ENCODE measurements at regions not wholly inside any gene's neighbourhood (a gene's known extent, or its start where the extent isn't known, plus 50 kb on each side); places are given as distances from the start of the nearest gene placed in this dataset.

DNA sequence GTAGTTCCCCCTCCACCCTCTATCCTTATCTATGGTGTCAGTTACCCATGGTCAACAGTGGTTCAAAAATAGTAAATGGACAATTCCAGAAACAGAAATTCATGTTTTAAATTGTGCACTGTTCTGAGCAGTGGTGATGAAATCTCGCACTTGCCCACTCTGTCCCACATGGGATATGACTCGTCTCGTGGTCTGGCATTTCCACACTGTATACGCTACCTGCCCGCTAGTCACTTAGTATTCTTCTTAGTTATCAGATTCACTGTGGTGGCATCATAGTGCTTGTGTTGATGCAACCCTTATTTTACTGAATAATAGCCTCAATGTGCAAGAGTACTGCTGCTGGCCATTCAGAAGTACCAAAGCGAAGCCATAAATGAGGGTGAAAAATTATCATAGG lies 507.0 kb downstream of the SNAPC1 start:
- Histone ChIP-seq H3K27me3 (ENCODE audit: control insufficient read depth in 1 of 2, insufficient read depth in 2 of 2, low read length in 1 of 2) (no peaks in the 10 kb centered on the region), H3K4me3 (ENCODE audit: low read length in 2 of 2) (no peak overlapping the region), H3K4me1 (ENCODE audit: control insufficient read depth in 1 of 2, insufficient read depth in 2 of 2, low read length in 2 of 2) (no peaks in the 10 kb centered on the region), H3K27ac (ENCODE audit: low read depth in 1 of 2, low read length in 2 of 2) (no peak overlapping the region), H3K36me3 (ENCODE audit: control insufficient read depth in 1 of 2, insufficient read depth in 2 of 2, low read length in 1 of 2) (no peaks in the 10 kb centered on the region), H3K9me3 (ENCODE audit: control insufficient read depth, low read length) (no peaks in the 10 kb centered on the region)
- DNase-seq (no peak), ATAC-seq (ENCODE audit: low FRiP score) (no peak)
- WGBS, 2 donors: 82 to 83% methylated on average over 6 of the region's 6 CpGs
- intact Hi-C loops (cut with DNase I): no loop called here

DNA sequence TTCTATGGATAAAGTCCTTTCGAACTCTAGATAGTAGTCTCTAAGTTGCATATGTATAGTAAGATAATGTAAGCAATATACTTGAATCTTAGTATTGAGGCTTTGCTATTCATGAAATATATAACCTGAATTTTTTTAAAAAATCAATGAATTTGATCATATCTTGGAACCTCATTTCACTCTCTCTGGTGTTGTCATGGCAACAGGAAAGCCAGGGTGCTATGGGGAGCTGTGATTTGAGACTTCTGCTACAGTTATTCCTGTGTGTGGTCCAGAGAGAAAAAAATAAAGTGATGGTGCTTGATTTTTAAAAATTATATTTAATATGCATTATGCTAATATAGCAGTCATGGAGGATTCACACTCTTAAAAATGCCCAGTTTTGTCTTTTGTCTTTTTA lies 508.0 kb downstream of the SNAPC1 start:
- no peak overlapping the region for H3K27ac ChIP-seq (ENCODE audit: low read depth in 1 of 2, low read length in 2 of 2)
- no peaks in the 10 kb centered on the region for H3K27me3 ChIP-seq (ENCODE audit: control insufficient read depth in 1 of 2, insufficient read depth in 2 of 2, low read length in 1 of 2)
- no peaks in the 10 kb centered on the region for H3K36me3 ChIP-seq (ENCODE audit: control insufficient read depth in 1 of 2, insufficient read depth in 2 of 2, low read length in 1 of 2)
- no peak for ATAC-seq (ENCODE audit: low FRiP score)
- no peak overlapping the region for H3K4me3 ChIP-seq (ENCODE audit: low read length in 2 of 2)
- H3K4me1 ChIP-seq (ENCODE audit: control insufficient read depth in 1 of 2, insufficient read depth in 2 of 2, low read length in 2 of 2): no peaks in the 10 kb centered on the region
- DNase-seq: no peak
- 85 to 86% methylated on average over 1 of the region's 1 CpG for WGBS, 2 donors
- no peaks in the 10 kb centered on the region for H3K9me3 ChIP-seq (ENCODE audit: control insufficient read depth, low read length)
- intact Hi-C loops (cut with DNase I): no loop called here

DNA sequence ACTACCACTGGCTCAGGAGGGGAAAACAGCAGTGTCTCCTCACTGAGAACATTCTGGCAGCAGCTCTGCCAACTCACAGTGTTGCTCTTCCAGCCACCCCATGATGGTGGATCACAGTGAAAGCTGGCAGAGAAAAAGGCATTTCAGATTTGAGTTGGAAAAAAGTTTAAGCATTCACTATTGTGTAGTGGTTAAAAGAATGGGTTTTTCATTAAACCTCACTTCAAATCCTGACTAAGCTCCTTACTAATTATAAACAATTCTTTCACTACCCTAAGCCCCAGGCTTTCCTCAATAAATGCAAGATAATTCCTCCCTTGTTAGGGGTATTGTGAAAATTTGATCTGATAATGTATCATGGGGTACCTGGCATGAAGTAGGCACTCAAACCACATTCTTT lies 518.1 kb downstream of the SNAPC1 start:
- no peaks in the 10 kb centered on the region for H3K36me3 ChIP-seq (ENCODE audit: control insufficient read depth in 1 of 2, insufficient read depth in 2 of 2, low read length in 1 of 2)
- intact Hi-C loops (cut with DNase I): no loop called here
- ATAC-seq (ENCODE audit: low FRiP score): no peak
- no peak overlapping the region for H3K27ac ChIP-seq (ENCODE audit: low read depth in 1 of 2, low read length in 2 of 2)
- H3K9me3 ChIP-seq (ENCODE audit: control insufficient read depth, low read length): no peaks in the 10 kb centered on the region
- no peaks in the 10 kb centered on the region for H3K4me1 ChIP-seq (ENCODE audit: control insufficient read depth in 1 of 2, insufficient read depth in 2 of 2, low read length in 2 of 2)
- no peak overlapping the region for H3K4me3 ChIP-seq (ENCODE audit: low read length in 2 of 2)
- H3K27me3 ChIP-seq (ENCODE audit: control insufficient read depth in 1 of 2, insufficient read depth in 2 of 2, low read length in 1 of 2): no peaks in the 10 kb centered on the region
- DNase-seq: no peak

DNA sequence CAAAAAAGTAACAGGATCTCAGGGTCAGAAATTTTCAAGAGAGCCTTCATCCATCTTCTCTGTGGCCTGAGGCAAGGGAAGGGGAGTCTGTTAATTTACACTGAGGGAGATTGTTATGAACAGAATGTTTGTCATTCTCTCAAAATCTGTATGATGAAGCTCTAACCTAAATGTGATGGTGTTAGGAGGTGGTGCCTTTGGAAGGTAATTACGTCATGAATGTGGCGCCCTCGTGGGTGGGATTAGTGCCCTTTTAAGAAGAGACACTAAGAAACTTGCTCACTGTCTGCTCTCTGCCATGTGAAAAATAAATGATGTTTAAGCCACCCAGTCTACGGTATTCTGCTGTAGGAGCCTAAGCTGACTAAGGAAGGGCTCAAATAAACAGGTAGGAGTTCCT lies 521.6 kb downstream of the SNAPC1 start:
- H3K27ac ChIP-seq (ENCODE audit: low read depth in 1 of 2, low read length in 2 of 2): no peak overlapping the region
- no peaks in the 10 kb centered on the region for H3K36me3 ChIP-seq (ENCODE audit: control insufficient read depth in 1 of 2, insufficient read depth in 2 of 2, low read length in 1 of 2)
- no peaks in the 10 kb centered on the region for H3K4me1 ChIP-seq (ENCODE audit: control insufficient read depth in 1 of 2, insufficient read depth in 2 of 2, low read length in 2 of 2)
- H3K27me3 ChIP-seq (ENCODE audit: control insufficient read depth in 1 of 2, insufficient read depth in 2 of 2, low read length in 1 of 2): no peaks in the 10 kb centered on the region
- no peak for ATAC-seq (ENCODE audit: low FRiP score)
- DNase-seq: no peak
- 79 to 81% methylated on average over 4 of the region's 4 CpGs for WGBS, 2 donors
- intact Hi-C loops (cut with DNase I): no loop called here
- no peaks in the 10 kb centered on the region for H3K9me3 ChIP-seq (ENCODE audit: control insufficient read depth, low read length)
- no peak overlapping the region for H3K4me3 ChIP-seq (ENCODE audit: low read length in 2 of 2)

DNA sequence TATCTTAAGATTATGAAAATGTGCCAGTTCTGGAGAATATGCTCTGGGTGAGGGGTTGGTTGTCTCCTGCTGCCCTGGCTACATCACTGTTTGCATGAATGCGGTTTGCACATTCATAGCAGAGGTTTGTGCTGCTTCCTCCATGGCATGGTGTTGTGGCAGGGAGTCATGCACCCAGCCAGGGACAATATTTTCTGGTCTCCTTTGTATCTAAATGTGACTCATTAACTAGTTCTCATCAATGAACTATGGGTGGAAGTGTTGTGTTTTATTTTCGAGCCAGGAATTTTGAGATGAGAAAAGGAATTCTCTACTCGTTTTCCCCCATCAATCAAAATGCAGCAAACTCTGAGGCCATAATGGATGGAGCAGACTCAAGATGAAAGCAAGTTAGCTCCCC lies 527.3 kb downstream of the SNAPC1 start:
- 44 to 49% methylated on average over 3 of the region's 3 CpGs for WGBS, 2 donors
- intact Hi-C loops (cut with DNase I): no loop called here
- H3K4me1 ChIP-seq (ENCODE audit: control insufficient read depth in 1 of 2, insufficient read depth in 2 of 2, low read length in 2 of 2): no peaks in the 10 kb centered on the region

DNA sequence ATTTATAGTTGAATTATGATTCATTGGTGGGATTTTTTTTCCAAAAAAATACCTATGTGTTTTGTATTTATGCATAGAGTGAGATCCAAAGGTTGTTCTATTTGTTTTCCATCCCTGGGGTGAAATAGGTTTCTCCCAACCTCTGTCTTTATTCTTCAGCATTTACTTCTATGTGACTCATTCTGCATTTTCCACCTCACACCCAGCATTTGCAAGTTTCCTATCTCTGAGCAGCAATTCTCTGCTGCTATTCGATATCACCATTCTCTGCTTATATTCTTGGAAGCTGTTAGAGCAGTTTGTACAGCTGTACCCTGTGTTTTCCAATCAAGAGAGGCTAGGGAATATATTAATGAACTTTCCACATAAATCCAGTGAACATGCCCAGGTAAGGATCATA lies 538.9 kb downstream of the SNAPC1 start:
- Histone ChIP-seq H3K27me3 (ENCODE audit: control insufficient read depth in 1 of 2, insufficient read depth in 2 of 2, low read length in 1 of 2) (no peaks in the 10 kb centered on the region), H3K4me3 (ENCODE audit: low read length in 2 of 2) (no peak overlapping the region), H3K27ac (ENCODE audit: low read depth in 1 of 2, low read length in 2 of 2) (no peak overlapping the region), H3K4me1 (ENCODE audit: control insufficient read depth in 1 of 2, insufficient read depth in 2 of 2, low read length in 2 of 2) (no peaks in the 10 kb centered on the region), H3K9me3 (ENCODE audit: control insufficient read depth, low read length) (no peaks in the 10 kb centered on the region), H3K36me3 (ENCODE audit: control insufficient read depth in 1 of 2, insufficient read depth in 2 of 2, low read length in 1 of 2) (no peaks in the 10 kb centered on the region)
- ATAC-seq (ENCODE audit: low FRiP score) (no peak), DNase-seq (no peak)
- intact Hi-C loops (cut with DNase I): no loop called here
- WGBS, 2 donors: 77 to 96% methylated on average over 1 of the region's 1 CpG

More for the DNA sequence above, 527.3 kb downstream of the SNAPC1 start:
- ATAC-seq (ENCODE audit: low FRiP score): no peak
- no peak for DNase-seq
- Histone ChIP-seq H3K4me3 (ENCODE audit: low read length in 2 of 2) (no peak overlapping the region), H3K27ac (ENCODE audit: low read depth in 1 of 2, low read length in 2 of 2) (no peak overlapping the region), H3K9me3 (ENCODE audit: control insufficient read depth, low read length) (no peaks in the 10 kb centered on the region), H3K27me3 (ENCODE audit: control insufficient read depth in 1 of 2, insufficient read depth in 2 of 2, low read length in 1 of 2) (no peaks in the 10 kb centered on the region), H3K36me3 (ENCODE audit: control insufficient read depth in 1 of 2, insufficient read depth in 2 of 2, low read length in 1 of 2) (no peaks in the 10 kb centered on the region)

DNA sequence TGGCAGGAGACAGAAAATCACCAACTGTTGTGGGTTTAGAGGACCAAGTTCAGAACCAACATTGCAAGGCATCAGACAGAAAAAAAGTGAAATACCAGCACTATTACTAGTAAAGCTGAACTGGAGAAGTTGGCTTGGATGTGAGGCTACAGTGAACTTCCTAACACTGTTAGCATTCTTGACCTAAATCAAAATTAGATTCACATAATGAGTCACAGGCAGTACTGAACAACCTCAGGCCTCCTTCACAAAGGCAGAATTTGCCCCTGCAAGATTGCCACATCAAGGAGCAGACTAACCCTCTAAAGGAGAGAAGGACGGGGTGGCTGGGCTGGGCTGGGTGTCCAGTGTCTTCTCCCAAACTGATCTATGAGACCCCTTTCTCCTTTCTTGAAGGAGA lies 539.7 kb downstream of the SNAPC1 start:
- no peak for ATAC-seq (ENCODE audit: low FRiP score)
- H3K9me3 ChIP-seq (ENCODE audit: control insufficient read depth, low read length): no peaks in the 10 kb centered on the region

DNA sequence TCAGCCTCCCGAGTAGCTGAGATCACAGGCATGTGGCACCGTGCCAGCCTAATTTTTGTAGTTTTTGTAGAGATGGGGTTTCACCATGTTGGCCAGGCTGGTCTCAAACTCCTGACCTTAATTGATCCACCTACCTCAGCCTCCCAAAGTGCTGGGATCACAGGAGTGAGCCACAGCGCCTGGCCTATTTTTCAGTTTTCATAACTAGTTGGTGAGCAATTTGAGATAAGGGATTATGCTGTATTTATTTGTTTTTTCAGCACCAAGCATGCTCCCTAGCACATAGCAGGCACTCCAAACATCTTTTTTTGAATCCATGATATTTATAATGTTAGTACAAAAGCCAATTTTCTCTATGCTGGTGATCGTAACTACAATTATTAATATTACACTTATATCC lies 541.2 kb downstream of the SNAPC1 start:
- intact Hi-C loops (cut with DNase I): no loop called here
- H3K4me3 ChIP-seq (ENCODE audit: low read length in 2 of 2): no peak overlapping the region
- no peak for ATAC-seq (ENCODE audit: low FRiP score)
- H3K36me3 ChIP-seq (ENCODE audit: control insufficient read depth in 1 of 2, insufficient read depth in 2 of 2, low read length in 1 of 2): no peaks in the 10 kb centered on the region
- no peak overlapping the region for H3K27ac ChIP-seq (ENCODE audit: low read depth in 1 of 2, low read length in 2 of 2)
- no peaks in the 10 kb centered on the region for H3K4me1 ChIP-seq (ENCODE audit: control insufficient read depth in 1 of 2, insufficient read depth in 2 of 2, low read length in 2 of 2)
- H3K9me3 ChIP-seq (ENCODE audit: control insufficient read depth, low read length): peaks cover 1% of the 10 kb centered on the region
- 58 to 59% methylated on average over 4 of the region's 4 CpGs for WGBS, 2 donors
- DNase-seq: no peak
- no peaks in the 10 kb centered on the region for H3K27me3 ChIP-seq (ENCODE audit: control insufficient read depth in 1 of 2, insufficient read depth in 2 of 2, low read length in 1 of 2)

More for the DNA sequence above, 539.7 kb downstream of the SNAPC1 start:
- H3K4me3 ChIP-seq (ENCODE audit: low read length in 2 of 2): no peak overlapping the region
- no peak for DNase-seq
- intact Hi-C loops (cut with DNase I): no loop called here
- H3K36me3 ChIP-seq (ENCODE audit: control insufficient read depth in 1 of 2, insufficient read depth in 2 of 2, low read length in 1 of 2): no peaks in the 10 kb centered on the region
- no peaks in the 10 kb centered on the region for H3K4me1 ChIP-seq (ENCODE audit: control insufficient read depth in 1 of 2, insufficient read depth in 2 of 2, low read length in 2 of 2)
- H3K27ac ChIP-seq (ENCODE audit: low read depth in 1 of 2, low read length in 2 of 2): no peak overlapping the region
- 85% methylated on average over 1 of the region's 1 CpG for WGBS, 2 donors
- no peaks in the 10 kb centered on the region for H3K27me3 ChIP-seq (ENCODE audit: control insufficient read depth in 1 of 2, insufficient read depth in 2 of 2, low read length in 1 of 2)

DNA sequence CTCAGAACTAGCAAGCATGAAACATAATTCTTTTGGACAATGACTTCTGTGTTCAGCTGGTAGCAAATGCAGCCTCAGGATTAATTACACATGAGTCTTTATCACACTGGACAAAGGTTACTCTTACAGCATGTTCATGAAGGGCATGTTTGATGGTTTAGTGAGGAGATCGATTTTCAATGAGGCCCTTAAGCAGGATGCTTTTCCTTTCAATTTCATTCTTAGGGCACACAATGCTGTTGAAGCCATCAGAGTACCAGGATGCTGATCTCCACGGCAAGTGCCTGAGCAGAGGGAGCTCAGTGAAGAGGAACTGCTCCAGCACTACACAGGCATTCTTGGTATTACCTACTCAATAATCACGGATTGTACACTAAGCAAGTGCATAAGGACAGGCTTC lies 542.0 kb downstream of the SNAPC1 start:
- DNase-seq (no peak), ATAC-seq (ENCODE audit: low FRiP score) (no peak)
- H3K9me3 ChIP-seq (ENCODE audit: control insufficient read depth, low read length): peaks cover 1% of the 10 kb centered on the region
- H3K27ac ChIP-seq (ENCODE audit: low read depth in 1 of 2, low read length in 2 of 2): no peak overlapping the region
- no peaks in the 10 kb centered on the region for H3K27me3 ChIP-seq (ENCODE audit: control insufficient read depth in 1 of 2, insufficient read depth in 2 of 2, low read length in 1 of 2)
- WGBS, 2 donors: 51 to 59% methylated on average over 3 of the region's 3 CpGs
- no peaks in the 10 kb centered on the region for H3K4me1 ChIP-seq (ENCODE audit: control insufficient read depth in 1 of 2, insufficient read depth in 2 of 2, low read length in 2 of 2)
- intact Hi-C loops (cut with DNase I): no loop called here
- H3K4me3 ChIP-seq (ENCODE audit: low read length in 2 of 2): no peak overlapping the region
- H3K36me3 ChIP-seq (ENCODE audit: control insufficient read depth in 1 of 2, insufficient read depth in 2 of 2, low read length in 1 of 2): no peaks in the 10 kb centered on the region

All from aorta (tissue), 5 donors.